ENCODE measurements at regions not wholly inside any gene's neighbourhood (a gene's known extent, or its start where the extent isn't known, plus 50 kb on each side); places are given as distances from the start of the nearest gene placed in this dataset.

- peak overlapping the region; percentile 79 for H3K4me3 ChIP-seq (ENCODE audit: low read depth, low read length)
- TF ChIP-seq CTCF (IDR thresholded peaks at IDR 0.05; ENCODE audit: insufficient read depth, low read length), result no peak
- no peak for DNase-seq (ENCODE audit: low read depth)
These were observed 78.2 kb upstream of the IFNE start for GRCh38 chr9:21560281-21560745.

- no peak for TF ChIP-seq CTCF (IDR thresholded peaks at IDR 0.05; ENCODE audit: insufficient read depth, low read length)
- DNase-seq (ENCODE audit: low read depth), result no peak
These were observed 79.4 kb upstream of the IFNE start for GRCh38 chr9:21561502-21561901.

GRCh38 chr9:21564175-21564574 is 82.1 kb upstream of the IFNE start:
- H3K4me3 ChIP-seq (ENCODE audit: low read depth, low read length), result peak overlapping the region; percentile 11
- TF ChIP-seq CTCF (IDR thresholded peaks at IDR 0.05; ENCODE audit: insufficient read depth, low read length), result no peak
- DNase-seq (ENCODE audit: low read depth), result no peak

More at GRCh38 chr9:21561502-21561901, 79.4 kb upstream of the IFNE start:
- H3K4me3 ChIP-seq (ENCODE audit: low read depth, low read length), result no peak overlapping the region

- TF ChIP-seq CTCF (IDR thresholded peaks at IDR 0.05; ENCODE audit: insufficient read depth, low read length), result no peak
- DNase-seq (ENCODE audit: low read depth), result peak; percentile 65
- no peak overlapping the region for H3K4me3 ChIP-seq (ENCODE audit: low read depth, low read length)
These were observed 83.0 kb upstream of the IFNE start for GRCh38 chr9:21565155-21565554.

- TF ChIP-seq CTCF (IDR thresholded peaks at IDR 0.05; ENCODE audit: insufficient read depth, low read length), result no peak
- H3K4me3 ChIP-seq (ENCODE audit: low read depth, low read length), result no peak overlapping the region
- no peak for DNase-seq (ENCODE audit: low read depth)
These were observed 85.8 kb upstream of the IFNE start for GRCh38 chr9:21567926-21568325.

GRCh38 chr9:21568484-21568883 is 86.4 kb upstream of the IFNE start:
- TF ChIP-seq CTCF (IDR thresholded peaks at IDR 0.05; ENCODE audit: insufficient read depth, low read length), result no peak
- no peak overlapping the region for H3K4me3 ChIP-seq (ENCODE audit: low read depth, low read length)
- DNase-seq (ENCODE audit: low read depth), result no peak

GRCh38 chr9:21569721-21570120 is 87.6 kb upstream of the IFNE start:
- no peak overlapping the region for H3K4me3 ChIP-seq (ENCODE audit: low read depth, low read length)
- DNase-seq (ENCODE audit: low read depth), result no peak
- no peak for TF ChIP-seq CTCF (IDR thresholded peaks at IDR 0.05; ENCODE audit: insufficient read depth, low read length)
